Fibroblast of skin of abdomen (primary cell): ENCODE measurements at regions not wholly inside any gene's neighbourhood (a gene's known extent, or its start where the extent isn't known, plus 50 kb on each side); places are given as distances from the start of the nearest gene placed in this dataset.
"Not testable (repeated sequence)": the region's sequence is repeated elsewhere in the genome, so short reads cannot be mapped to it uniquely, and the experiment has no call there.

ENCODE experiments used
- DNase-seq: peaks from one replicate; pipeline ENCODE4 v3.0.0-alpha.2; 2013

- no peak for DNase-seq
Observed at GRCh38 chr7:131934452-131934851, 378.0 kb upstream of the PODXL start.

GRCh38 chr7:131933751-131934289 lies 377.4 kb upstream of the PODXL start:
- no peak for DNase-seq

GRCh38 chr7:131933219-131933618 lies 376.8 kb upstream of the PODXL start:
- not testable (repeated sequence) for DNase-seq

GRCh38 chr7:131932271-131932670 lies 375.8 kb upstream of the PODXL start:
- no peak for DNase-seq

DNA sequence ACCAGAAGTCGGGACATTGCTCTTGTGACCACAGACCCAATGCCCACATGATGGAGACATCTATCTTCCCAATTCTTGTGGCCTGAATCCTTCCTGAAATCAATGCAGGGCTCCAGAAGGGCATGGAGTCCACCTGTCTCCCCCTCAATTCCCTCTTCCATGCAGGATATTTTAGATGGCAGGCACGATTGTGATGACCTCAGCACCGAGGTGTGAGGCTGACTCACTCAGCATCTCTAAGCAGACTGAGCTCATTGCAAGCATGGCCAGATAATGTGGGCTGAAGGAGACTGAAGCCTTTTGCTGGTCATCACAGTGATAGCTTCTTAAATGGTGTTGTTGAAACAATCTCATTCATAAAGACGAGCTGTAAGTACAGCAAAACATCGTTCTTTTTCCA lies 374.9 kb upstream of the PODXL start:
- DNase-seq, result peak; percentile 36

DNA sequence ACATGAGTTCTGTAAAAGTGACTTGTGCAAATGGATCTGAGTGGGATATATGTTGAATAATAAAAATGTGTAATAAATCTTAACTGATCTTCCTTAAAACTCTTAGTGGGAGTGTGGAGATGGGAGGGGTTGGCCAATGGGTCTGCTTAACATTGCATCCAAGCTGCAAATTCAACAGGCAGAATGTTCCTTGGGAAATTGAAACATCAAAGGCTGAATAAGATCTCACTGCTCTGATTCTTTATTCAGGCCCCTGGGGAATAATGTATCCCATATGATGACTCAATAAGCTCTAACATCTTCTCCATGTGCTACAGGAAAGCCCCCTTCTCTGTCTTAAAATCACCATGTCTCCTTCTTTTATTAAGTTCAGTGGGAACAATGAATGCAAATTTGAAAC lies 373.2 kb upstream of the PODXL start:
- DNase-seq, result no peak

- DNase-seq, result no peak
Observed at GRCh38 chr7:131927770-131928423, 371.5 kb upstream of the PODXL start.

DNA sequence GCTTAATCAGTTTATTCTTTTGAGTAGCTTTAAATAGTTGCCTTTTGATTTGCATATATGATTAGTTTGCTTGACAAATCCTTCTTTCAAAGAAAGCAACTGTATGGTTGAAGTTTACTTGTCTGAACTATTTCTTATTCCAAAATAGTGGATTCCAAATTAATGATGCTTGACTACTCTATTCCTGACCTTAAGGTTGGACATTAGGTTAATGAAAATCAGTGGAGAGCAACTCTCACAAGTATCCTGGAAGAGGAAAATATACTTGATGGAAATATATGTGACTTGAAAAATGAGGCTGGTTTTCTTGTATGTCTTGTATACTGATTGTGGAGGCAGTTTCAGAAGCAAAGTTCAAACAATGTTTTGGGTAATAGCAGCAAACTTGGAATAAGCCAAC lies 369.2 kb upstream of the PODXL start:
- no peak for DNase-seq

- no peak for DNase-seq
Observed at GRCh38 chr7:131924857-131925256, 368.4 kb upstream of the PODXL start.

DNA sequence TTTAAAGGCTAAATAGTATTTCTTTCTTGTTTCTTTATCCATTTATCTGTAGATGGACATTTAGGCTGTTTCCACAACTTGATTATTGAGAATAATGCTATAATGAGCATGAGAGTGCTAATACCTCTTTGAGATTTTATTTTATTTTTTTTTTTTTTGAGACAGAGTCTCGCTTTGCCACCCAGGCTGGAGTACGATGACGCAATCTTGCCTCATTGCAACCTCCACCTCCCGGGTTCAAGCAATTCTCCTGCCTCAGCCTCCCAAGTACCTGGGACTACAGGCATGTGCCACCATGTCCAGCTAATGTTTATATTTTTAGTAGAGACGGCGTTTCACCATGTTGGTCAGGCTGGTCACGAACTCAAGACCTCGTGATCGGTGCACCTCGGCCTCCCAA lies 366.5 kb upstream of the PODXL start:
- DNase-seq, result not testable (repeated sequence)

GRCh38 chr7:131921016-131921415 lies 364.6 kb upstream of the PODXL start:
- DNase-seq, result peak; percentile 40

DNA sequence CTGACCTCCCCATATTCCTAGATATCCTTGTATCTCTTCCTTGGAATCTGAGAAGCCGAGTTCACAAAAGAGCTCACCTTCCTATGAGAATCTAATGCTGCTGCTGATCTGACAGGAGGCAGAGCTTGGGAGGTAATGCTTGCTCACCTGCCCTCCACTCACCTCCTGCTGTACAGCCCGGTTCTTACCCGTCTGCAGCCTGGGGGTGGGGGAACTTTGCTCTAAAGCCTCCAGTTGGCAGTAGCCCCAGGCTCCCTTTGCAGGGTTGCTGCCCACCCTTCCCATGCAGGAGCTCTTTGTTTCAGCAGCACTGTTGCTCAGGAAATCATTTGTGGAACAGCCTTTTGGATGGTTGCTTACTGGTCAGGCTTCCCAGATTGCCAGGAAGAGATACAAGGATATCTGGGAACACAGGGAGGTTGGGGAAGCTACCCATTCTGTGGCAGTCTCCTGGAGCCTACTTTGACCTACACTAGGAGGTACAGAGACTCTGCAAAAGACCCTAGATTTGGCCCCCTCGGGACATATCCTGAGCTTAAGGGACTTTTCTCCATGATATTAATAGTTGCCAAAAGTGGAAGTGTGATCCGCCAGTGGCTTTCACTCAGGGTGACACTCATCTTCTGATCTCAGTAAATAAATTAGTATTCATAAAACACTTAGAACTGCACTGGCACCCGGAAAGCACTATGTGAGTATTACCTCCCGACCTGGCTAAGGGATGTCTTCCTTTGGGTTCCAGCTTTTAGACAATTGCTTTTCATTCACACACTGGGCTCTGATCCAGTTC lies 363.7 kb upstream of the PODXL start:
- no peak for DNase-seq

DNA sequence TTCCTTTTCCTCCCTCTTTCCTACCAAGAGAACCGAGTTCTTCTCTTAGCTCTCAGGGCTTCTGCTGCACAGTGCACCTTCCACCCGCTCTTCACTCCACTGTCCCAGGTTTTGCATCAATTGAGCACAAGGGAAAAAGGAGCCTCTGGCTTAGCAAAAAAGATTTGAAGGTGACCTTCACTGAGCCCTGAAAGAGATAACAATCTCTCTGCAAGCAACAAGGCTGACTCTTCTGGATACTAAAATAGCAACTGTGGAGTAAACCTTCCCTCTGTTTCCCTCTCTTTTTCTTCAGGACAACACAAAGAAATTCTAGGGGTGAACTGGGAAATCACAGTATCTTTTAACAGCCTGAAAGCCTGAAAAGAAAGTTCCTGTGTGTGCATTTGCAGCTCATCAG lies 354.7 kb upstream of the PODXL start:
- no peak for DNase-seq

DNA sequence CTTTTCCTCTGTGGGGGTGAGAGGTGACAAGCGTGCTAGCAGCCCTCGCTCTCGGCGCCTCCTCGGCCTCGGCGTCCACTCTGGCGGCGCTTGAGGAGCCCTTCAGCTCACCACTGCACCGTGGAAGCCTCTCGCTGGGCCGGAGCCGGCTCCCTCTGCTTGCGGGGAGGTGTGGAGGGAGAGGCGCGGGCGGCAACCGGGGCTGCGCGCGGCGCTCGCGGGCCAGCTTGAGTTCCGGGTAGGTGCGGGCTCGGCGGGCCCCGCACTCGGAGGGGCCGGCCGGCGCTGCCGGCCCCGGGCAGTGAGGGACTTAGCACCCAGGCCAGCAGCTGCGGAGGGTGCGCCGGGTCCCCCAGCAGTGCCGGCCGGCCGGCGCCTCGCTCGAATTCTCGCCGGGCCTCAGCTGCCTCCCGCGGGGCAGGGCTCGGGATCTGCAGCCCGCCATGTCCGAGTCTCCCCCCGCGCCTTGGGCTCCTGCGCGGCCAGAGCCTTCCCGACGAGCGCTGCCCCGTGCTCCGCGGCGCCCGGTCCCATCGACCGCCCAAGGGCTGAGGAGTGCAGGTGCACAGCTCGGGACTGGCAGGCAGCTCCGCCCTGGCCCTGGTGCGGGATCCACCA lies 352.8 kb upstream of the PODXL start:
- no peak for DNase-seq

- no peak for DNase-seq
Observed at GRCh38 chr7:131908714-131909113, 352.3 kb upstream of the PODXL start.

DNA sequence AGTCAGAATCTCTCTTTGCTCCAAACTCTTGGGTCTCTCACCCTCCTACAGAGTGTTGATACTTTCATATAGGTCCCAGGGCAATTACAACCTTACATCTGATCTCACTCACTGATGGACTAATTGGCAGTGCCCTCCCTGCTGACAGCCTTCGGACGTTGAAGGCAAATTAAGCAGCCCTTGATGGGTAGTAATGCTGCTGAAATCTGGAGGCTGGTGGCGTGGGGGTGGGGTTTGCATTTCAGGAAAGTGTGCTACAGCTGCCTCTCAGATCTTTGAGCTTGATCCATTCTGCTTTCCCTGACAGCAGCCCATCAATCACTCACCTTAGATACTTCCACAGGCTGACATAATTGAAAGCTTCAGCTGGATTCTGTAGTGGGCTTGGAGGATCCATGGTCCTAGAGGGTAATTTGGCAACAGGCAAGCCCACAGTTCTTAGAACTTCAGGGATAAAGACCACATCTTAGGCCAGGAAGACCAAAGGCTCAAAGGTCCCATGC lies 349.1 kb upstream of the PODXL start:
- DNase-seq, result no peak

DNA sequence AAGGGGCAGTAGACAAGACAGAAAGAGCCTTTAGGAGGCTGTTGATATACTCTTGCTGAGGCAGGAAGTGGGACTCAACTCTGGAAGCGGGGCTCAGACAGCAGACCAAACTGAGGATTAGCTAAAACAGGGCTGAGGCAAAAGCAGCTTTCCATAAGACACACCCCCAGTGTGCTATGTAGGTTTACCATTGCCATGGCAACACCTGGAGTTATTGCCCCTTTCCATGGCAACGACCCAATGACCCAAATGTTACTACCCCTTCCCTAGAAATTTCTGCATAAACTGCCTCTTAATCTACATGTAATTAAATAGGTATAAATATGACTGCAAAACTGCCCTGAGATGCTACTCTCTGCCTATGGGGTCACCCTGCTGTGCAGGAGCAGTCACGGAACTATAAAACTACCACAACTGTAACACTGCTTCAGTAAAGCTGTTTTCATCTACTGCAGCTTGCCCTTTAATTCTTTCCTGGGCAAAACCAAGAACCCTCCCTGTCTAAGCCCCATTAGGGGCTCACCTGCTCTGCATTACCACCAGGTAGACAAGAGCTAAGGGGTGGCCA lies 348.4 kb upstream of the PODXL start:
- DNase-seq, result no peak

DNA sequence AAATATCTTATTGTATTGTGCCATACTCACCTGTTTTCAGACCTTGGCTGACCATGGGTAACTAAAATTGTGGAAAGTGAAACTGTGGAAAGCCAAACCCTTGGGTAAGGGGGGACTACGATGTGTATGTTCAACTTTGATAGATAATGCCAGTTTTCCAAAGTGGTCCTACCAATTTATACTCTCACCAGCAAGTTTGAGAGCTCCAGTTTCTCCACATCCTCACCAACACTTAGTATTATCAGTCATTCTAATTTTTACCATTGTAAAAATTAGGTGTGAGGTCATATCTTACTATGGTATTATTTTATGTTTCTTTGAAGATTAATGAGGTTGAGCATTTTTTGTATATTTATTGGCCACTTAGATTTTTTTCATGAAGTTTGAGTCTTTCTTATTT lies 346.9 kb upstream of the PODXL start:
- DNase-seq, result no peak

DNA sequence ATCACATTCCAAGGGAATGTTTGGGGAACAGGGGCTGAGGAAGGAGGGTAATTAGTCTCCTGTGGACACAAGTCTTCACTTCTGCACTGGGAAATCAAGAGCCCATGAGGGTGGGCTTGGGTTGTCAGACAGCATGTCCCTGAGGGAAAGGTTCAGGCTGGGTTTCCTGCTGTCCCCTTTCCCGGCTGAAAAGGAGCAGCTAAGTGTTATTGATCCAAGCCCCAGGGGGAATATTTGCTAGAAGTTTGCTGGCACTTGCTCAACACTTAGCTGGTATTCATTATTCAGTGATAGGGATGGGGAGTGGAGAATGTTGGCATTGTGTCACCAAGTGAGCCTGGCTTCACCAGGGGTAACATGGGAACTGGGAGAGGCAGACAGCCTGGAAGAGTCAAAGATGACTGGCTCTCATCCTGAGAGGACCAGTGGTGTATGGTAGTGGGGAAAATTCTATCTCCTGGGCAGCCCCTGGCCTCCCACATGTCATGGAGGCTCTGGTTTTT lies 344.4 kb upstream of the PODXL start:
- no peak for DNase-seq

- no peak for DNase-seq
Observed at GRCh38 chr7:131899271-131900030, 343.0 kb upstream of the PODXL start.

- peak; percentile 30 for DNase-seq
Observed at GRCh38 chr7:131898418-131898817, 342.0 kb upstream of the PODXL start.

GRCh38 chr7:131897790-131898165 lies 341.4 kb upstream of the PODXL start:
- no peak for DNase-seq
